IMR-90 (cell line): ENCODE measurements at regions not wholly inside any gene's neighbourhood (a gene's known extent, or its start where the extent isn't known, plus 50 kb on each side); places are given as distances from the start of the nearest gene placed in this dataset.

Source experiments
- ATAC-seq: fragments of 200-7000 bp; cut with Tn5 transposase; 2 replicates; pipeline ENCODE4 v1.9.1; 2020; ENCODE audit warnings: low read depth, mild to moderate bottlenecking, moderate library complexity
- BruUV-seq: library from RNA; stranded (reverse); fragments of 400-500 nt; replicated peaks from 2 replicates; lab custom pipeline; 2021; lab: Mats Ljungman, UMichigan
- CTCF ChIA-PET: fragments of 300-600 bp; formaldehyde crosslinking; extraction: SDS; loops from one replicate; lab custom pipeline; 2021; ENCODE audit warnings: antibody characterized with exemption; lab: Yijun Ruan, JAX
- POLR2A ChIA-PET: fragments of 300-600 bp; sonication (Branson Sonifier 250); formaldehyde crosslinking; loops from one replicate; lab custom pipeline; 2022; ENCODE audit warnings: antibody characterized with exemption; ENCODE audit not compliant: unreplicated experiment; lab: Charles Lee
- DNase-seq: peaks from one replicate; pipeline ENCODE4 v3.0.0; 2013
- H2AFZ ChIP-seq: replicated peaks from 2 replicates; pipeline ENCODE3; 2013; ENCODE audit warnings: low read length, mild to moderate bottlenecking; ENCODE audit not compliant: poor library complexity
- H2AK5ac ChIP-seq: 2 replicates; pipeline ENCODE4 v1.6.1; 2013; ENCODE audit warnings: low read depth, low read length, inconsistent platforms
- H2AK9ac ChIP-seq: replicated peaks from 2 replicates; pipeline ENCODE3; 2013; ENCODE audit warnings: mild to moderate bottlenecking, low read depth, low read length, moderate library complexity; ENCODE audit not compliant: poor library complexity
- H2BK120ac ChIP-seq: 2 replicates; pipeline ENCODE4 v1.6.1; 2013; ENCODE audit warnings: low read depth, low read length, inconsistent platforms
- H2BK15ac ChIP-seq: 3 replicates; pipeline ENCODE4 v1.6.1; 2013; ENCODE audit warnings: low read depth, low read length, inconsistent platforms
- H2BK20ac ChIP-seq: 2 replicates; pipeline ENCODE4 v1.6.1; 2013; ENCODE audit warnings: low read depth, mild to moderate bottlenecking, inconsistent platforms, low read length, moderate library complexity
- H2BK5ac ChIP-seq: 2 replicates; pipeline ENCODE4 v1.6.1; 2013; ENCODE audit warnings: mild to moderate bottlenecking, low read depth, low read length, inconsistent platforms; ENCODE audit not compliant: poor library complexity, severe bottlenecking
- H3K14ac ChIP-seq: replicated peaks from 2 replicates; pipeline ENCODE4 v1.6.1; 2013; ENCODE audit warnings: low read depth, low read length, inconsistent platforms
- H3K18ac ChIP-seq: 2 replicates; pipeline ENCODE4 v1.6.1; 2013; ENCODE audit warnings: low read depth, low read length, control low read depth
- H3K23ac ChIP-seq: 2 replicates; pipeline ENCODE4 v1.6.1; 2013; ENCODE audit warnings: low read depth, low read length, inconsistent platforms
- H3K27ac ChIP-seq: 2 replicates; pipeline ENCODE4 v1.5.1; 2013; ENCODE audit warnings: mild to moderate bottlenecking, control low read depth, low read length; ENCODE audit not compliant: insufficient read depth
- H3K27me3 ChIP-seq: 2 replicates; pipeline ENCODE4 v1.6.1; 2013; ENCODE audit warnings: low read length; ENCODE audit not compliant: control insufficient read depth, insufficient read depth
- H3K36me3 ChIP-seq: 2 replicates; pipeline ENCODE4 v1.6.1; 2013; ENCODE audit warnings: low read length, mixed read lengths; ENCODE audit not compliant: control insufficient read depth, insufficient read depth
- H3K4ac ChIP-seq: 2 replicates; pipeline ENCODE4 v1.6.1; 2013; ENCODE audit warnings: low read depth, low read length, inconsistent platforms
- H3K4me1 ChIP-seq: 2 replicates; pipeline ENCODE4 v1.6.1; 2013; ENCODE audit warnings: low read length, mixed read lengths; ENCODE audit not compliant: control insufficient read depth, insufficient read depth
- H3K4me2 ChIP-seq: 2 replicates; pipeline ENCODE4 v1.6.1; 2013; ENCODE audit warnings: low read depth, mild to moderate bottlenecking, control low read depth, low read length, moderate library complexity
- H3K4me3 ChIP-seq: 2 replicates; pipeline ENCODE4 v1.5.1; 2013; ENCODE audit warnings: low read depth, mild to moderate bottlenecking, control low read depth, low read length, moderate library complexity; ENCODE audit not compliant: insufficient read depth
- H3K56ac ChIP-seq: 2 replicates; pipeline ENCODE4 v1.6.1; 2013; ENCODE audit warnings: low read length, inconsistent platforms; ENCODE audit not compliant: insufficient read depth; ENCODE audit errors: extremely low read depth
- H3K79me1 ChIP-seq, 2 experiments: 2 replicates each; pipeline ENCODE4 v1.6.1; 2013; ENCODE audit warnings: low read length in 2 of 2, inconsistent platforms in 1 of 2, low read depth in 1 of 2
- H3K9ac ChIP-seq: 2 replicates; pipeline ENCODE4 v1.6.1; 2013; ENCODE audit warnings: low read depth, low read length, control low read depth
- H3K9me1 ChIP-seq: 2 replicates; pipeline ENCODE4 v1.6.1; 2013; ENCODE audit warnings: low read length, inconsistent platforms; ENCODE audit not compliant: insufficient read depth
- H3K9me3 ChIP-seq: 2 replicates; pipeline ENCODE4 v1.6.1; 2013; ENCODE audit warnings: low read length; ENCODE audit not compliant: control insufficient read depth, insufficient read depth
- H4K20me1 ChIP-seq: 2 replicates; pipeline ENCODE4 v1.6.1; 2013; ENCODE audit warnings: low read length, inconsistent platforms; ENCODE audit not compliant: insufficient read depth
- H4K5ac ChIP-seq: 2 replicates; pipeline ENCODE4 v1.6.1; 2013; ENCODE audit warnings: mild to moderate bottlenecking, low read depth, low read length, control low read depth
- H4K8ac ChIP-seq, 2 experiments: 2 replicates each; pipeline ENCODE4 v1.6.1; 2013; ENCODE audit warnings: low read depth in 2 of 2, low read length in 2 of 2, control low read depth in 1 of 2, inconsistent platforms in 1 of 2
- H4K91ac ChIP-seq: 2 replicates; pipeline ENCODE4 v1.6.1; 2013; ENCODE audit warnings: low read depth, low read length, inconsistent platforms; ENCODE audit not compliant: insufficient read depth
- BHLHE40 ChIP-seq: fragments of 150-350 bp; IDR thresholded peaks from 2 replicates; pipeline ENCODE4 v1.6.1; 2016; ENCODE audit warnings: mild to moderate bottlenecking, low read depth, low read length
- CEBPB ChIP-seq: IDR thresholded peaks from 2 replicates; pipeline ENCODE4 v1.6.1; 2012; ENCODE audit warnings: low read depth, low read length, improper control_type of control experiment
- CHD1 ChIP-seq: IDR thresholded peaks from 2 replicates; pipeline ENCODE4 v1.6.1; 2012; ENCODE audit warnings: low read depth, low read length, improper control_type of control experiment
- ELK1 ChIP-seq: fragments of 150-350 bp; IDR thresholded peaks from 2 replicates; pipeline ENCODE4 v1.6.1; 2016; ENCODE audit warnings: low read depth, mild to moderate bottlenecking, low read length, moderate library complexity, borderline replicate concordance
- FOS ChIP-seq: fragments of 150-350 bp; IDR thresholded peaks from 2 replicates; pipeline ENCODE4 v1.6.1; 2016; ENCODE audit warnings: low read depth, low read length
- MAFK ChIP-seq: IDR thresholded peaks from 2 replicates; pipeline ENCODE4 v1.6.1; 2012; ENCODE audit warnings: low read depth, low read length, improper control_type of control experiment
- MAZ ChIP-seq: IDR thresholded peaks from 2 replicates; pipeline ENCODE4 v1.6.1; 2012; ENCODE audit warnings: low read depth, mild to moderate bottlenecking, low read length, improper control_type of control experiment, moderate library complexity, borderline replicate concordance
- NFE2L2 ChIP-seq: fragments of 150-350 bp; IDR thresholded peaks from 2 replicates; pipeline ENCODE4 v1.6.1; 2016; ENCODE audit warnings: low read depth, mild to moderate bottlenecking, low read length
- POLR2A ChIP-seq: IDR thresholded peaks from 2 replicates; pipeline ENCODE4 v1.6.1; 2012; ENCODE audit warnings: mild to moderate bottlenecking, low read depth, low read length
- RAD21 ChIP-seq: IDR thresholded peaks from 2 replicates; pipeline ENCODE4 v1.6.1; 2012; ENCODE audit warnings: low read length, improper control_type of control experiment
- RCOR1 ChIP-seq: IDR thresholded peaks from 2 replicates; pipeline ENCODE4 v1.6.1; 2012; ENCODE audit warnings: mild to moderate bottlenecking, low read length, improper control_type of control experiment; ENCODE audit not compliant: insufficient replicate concordance
- RFX5 ChIP-seq: IDR thresholded peaks from 2 replicates; pipeline ENCODE4 v1.8.0; 2012; ENCODE audit warnings: low read depth, mild to moderate bottlenecking, low read length, moderate library complexity
- SMC3 ChIP-seq: fragments of 150-350 bp; IDR thresholded peaks from 2 replicates; pipeline ENCODE4 v1.6.1; 2016; ENCODE audit warnings: low read depth, mild to moderate bottlenecking, antibody characterized with exemption, low read length, moderate library complexity
- WGBS, 2 experiments: methylation state at CpG; one replicate each; pipeline versions ENCODE4 v1.1.5 to v1.1.7; 2013; ENCODE audit warnings: missing lambda C conversion rate in 2 of 2; ENCODE audit not compliant: insufficient read length in 1 of 2; ENCODE audit errors: extremely low coverage in 2 of 2; 5-methylcytosine and 5-hydroxymethylcytosine counted together
- dilution Hi-C: fragments of 300-500 bp; cut with HindIII; formaldehyde crosslinking; loops from one replicate; pipeline ENCODE4 v1.14.3; 2018; ENCODE audit warnings: low sequenced_read_pairs; ENCODE audit not compliant: unreplicated experiment
- in situ Hi-C: fragments of 300-500 bp; cut with MboI; formaldehyde crosslinking; loops from 3 replicates; pipeline ENCODE4 v1.14.3; 2019; ENCODE audit warnings: low sequenced_read_pairs, inconsistent platforms, mixed read lengths
- intact Hi-C: fragments of 100-400 bp; cut with micrococcal nuclease; formaldehyde crosslinking; loops from 2 replicates; pipeline ENCODE4 v1.10.0; 2022
- TF ChIP-seq, protein P1 (sequence below): conservative IDR thresholded peaks from 2 replicates; pipeline ENCODE4 v1.5.1; 2012; ENCODE audit warnings: mild to moderate bottlenecking, low read depth, low read length, improper control_type of control experiment
- TF ChIP-seq, protein P2 (sequence below): fragments of 150-350 bp; IDR thresholded peaks from 2 replicates; pipeline ENCODE4 v1.6.1; 2017; ENCODE audit warnings: mild to moderate bottlenecking, antibody characterized with exemption, low read length, low read depth

DNA sequence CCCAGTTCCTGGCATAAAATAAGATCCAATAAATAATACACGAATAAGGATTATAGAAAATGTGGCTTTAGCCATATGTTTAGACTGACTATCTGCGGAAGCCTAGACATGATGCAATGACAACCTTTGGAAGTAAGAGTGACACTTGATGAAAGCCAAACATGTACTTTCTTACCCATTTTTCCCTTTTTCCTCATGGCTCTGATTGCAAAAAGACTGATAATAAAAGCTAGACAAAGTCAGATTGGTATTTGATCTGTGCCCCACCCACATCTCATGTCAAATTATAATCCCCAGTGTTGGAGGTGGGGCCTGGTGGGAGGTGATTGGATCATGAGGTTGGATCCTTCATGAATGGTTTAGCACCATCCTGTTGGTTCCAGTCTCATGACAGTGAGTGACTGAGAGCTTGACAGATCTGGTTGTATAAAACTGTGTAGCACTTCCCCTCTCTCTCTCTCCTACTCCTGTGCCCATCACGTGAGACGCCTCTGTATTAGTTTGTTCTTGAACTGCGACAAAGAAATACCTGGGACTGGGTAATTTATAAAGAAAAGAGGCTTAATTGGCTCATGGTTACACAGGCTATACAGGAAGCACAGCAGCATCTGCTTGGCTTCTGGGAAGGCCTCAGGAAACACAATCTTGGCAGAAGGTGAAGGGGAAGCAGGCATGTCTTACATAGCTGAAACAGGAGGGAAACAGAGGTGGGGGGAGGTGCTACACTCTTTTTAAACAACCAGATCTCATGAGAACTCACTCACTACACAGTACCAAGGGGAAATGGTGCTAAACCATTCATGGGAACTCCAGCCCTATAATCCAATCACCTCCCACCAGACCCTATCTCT lies 243.4 kb upstream of the PIK3R1 start:
- H3K36me3 ChIP-seq: no peaks in the 10 kb centered on the region
- H3K4me1 ChIP-seq: no peaks in the 10 kb centered on the region
- no peaks in the 10 kb centered on the region for H3K79me1 ChIP-seq
- no peak overlapping the region for H3K4me2 ChIP-seq
- H4K8ac ChIP-seq: no peak overlapping the region
- intact Hi-C loops: loop anchor here (10.0 kb wide), 1 partner anchor 243 kb away; the partner anchor contains the start of gene PIK3R1
- no peak overlapping the region for H2BK20ac ChIP-seq
- dilution Hi-C loops: no loop called here
- no peak overlapping the region for H3K23ac ChIP-seq
- H4K20me1 ChIP-seq: no peaks in the 10 kb centered on the region
- H3K18ac ChIP-seq: no peak overlapping the region
- ChIA-PET CTCF (interaction anchor here (0.6 kb wide), 1 partner anchor 1430 kb away, joined by 4 read pairs; no protein-coding TSS in a partner anchor), POLR2A (no interaction called here)
- no peak overlapping the region for H3K9ac ChIP-seq
- in situ Hi-C loops: no loop called here
- no peak overlapping the region for H4K91ac ChIP-seq
- DNase-seq: no peak
- no peak overlapping the region for H2AK9ac ChIP-seq
- H2AK5ac ChIP-seq: no peak overlapping the region
- no peak for ATAC-seq
- H3K4ac ChIP-seq: no peak overlapping the region
- H3K9me3 ChIP-seq: no peaks in the 10 kb centered on the region
- no peaks in the 10 kb centered on the region for H3K27me3 ChIP-seq
- no TSS peak for BruUV-seq
- no peaks in the 10 kb centered on the region for H3K9me1 ChIP-seq
- H3K27ac ChIP-seq: no peak overlapping the region
- H2BK5ac ChIP-seq: no peak overlapping the region
- no peak overlapping the region for H3K14ac ChIP-seq
- no peak overlapping the region for H2AFZ ChIP-seq
- H3K56ac ChIP-seq: no peak overlapping the region
- H2BK120ac ChIP-seq: no peak overlapping the region
- no peak overlapping the region for H2BK15ac ChIP-seq
- no CpG with 5 or more reads among the region's 5 CpGs for WGBS, 2 experiments
- H3K4me3 ChIP-seq: no peak overlapping the region
- no peak overlapping the region for H4K5ac ChIP-seq
- TF ChIP-seq RFX5 (no peak), SMC3 (no peak), BHLHE40 (no peak), CEBPB (no peak), MAZ (no peak), RCOR1 (no peak), RAD21 (no peak), FOS (no peak), ELK1 (no peak), NFE2L2 (no peak), MAFK (no peak), CHD1 (no peak), POLR2A (no peak)
- TF ChIP-seq, protein P1, sequence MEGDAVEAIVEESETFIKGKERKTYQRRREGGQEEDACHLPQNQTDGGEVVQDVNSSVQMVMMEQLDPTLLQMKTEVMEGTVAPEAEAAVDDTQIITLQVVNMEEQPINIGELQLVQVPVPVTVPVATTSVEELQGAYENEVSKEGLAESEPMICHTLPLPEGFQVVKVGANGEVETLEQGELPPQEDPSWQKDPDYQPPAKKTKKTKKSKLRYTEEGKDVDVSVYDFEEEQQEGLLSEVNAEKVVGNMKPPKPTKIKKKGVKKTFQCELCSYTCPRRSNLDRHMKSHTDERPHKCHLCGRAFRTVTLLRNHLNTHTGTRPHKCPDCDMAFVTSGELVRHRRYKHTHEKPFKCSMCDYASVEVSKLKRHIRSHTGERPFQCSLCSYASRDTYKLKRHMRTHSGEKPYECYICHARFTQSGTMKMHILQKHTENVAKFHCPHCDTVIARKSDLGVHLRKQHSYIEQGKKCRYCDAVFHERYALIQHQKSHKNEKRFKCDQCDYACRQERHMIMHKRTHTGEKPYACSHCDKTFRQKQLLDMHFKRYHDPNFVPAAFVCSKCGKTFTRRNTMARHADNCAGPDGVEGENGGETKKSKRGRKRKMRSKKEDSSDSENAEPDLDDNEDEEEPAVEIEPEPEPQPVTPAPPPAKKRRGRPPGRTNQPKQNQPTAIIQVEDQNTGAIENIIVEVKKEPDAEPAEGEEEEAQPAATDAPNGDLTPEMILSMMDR: no peak
- TF ChIP-seq, protein P2, sequence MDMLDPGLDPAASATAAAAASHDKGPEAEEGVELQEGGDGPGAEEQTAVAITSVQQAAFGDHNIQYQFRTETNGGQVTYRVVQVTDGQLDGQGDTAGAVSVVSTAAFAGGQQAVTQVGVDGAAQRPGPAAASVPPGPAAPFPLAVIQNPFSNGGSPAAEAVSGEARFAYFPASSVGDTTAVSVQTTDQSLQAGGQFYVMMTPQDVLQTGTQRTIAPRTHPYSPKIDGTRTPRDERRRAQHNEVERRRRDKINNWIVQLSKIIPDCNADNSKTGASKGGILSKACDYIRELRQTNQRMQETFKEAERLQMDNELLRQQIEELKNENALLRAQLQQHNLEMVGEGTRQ: no peak
